ENCODE measurements at regions not wholly inside any gene's neighbourhood (a gene's known extent, or its start where the extent isn't known, plus 50 kb on each side); places are given as distances from the start of the nearest gene placed in this dataset.

DNA sequence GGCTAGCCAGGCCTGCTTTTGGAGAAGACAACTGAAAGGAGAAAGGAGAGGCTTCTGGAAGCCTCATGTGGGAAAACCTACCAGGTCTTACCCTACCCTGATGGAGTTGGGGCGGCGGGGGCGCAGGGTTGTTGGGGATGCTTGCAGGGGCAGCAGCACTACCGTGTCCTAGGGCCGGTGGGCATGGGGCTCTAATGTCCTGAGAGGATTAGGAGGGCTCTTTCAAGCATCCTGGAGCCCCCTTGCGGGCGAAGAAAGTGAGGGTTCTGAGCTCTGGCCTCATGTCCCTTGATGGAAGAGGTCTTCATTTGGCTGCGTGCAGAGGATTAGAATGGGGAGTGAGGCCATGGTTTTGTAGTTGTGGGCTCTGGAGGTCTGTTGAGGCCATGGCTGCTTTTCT is 86.9 kb upstream of the PITX1 start:
- no peak for DNase-seq (ENCODE audit: low spot score)

DNA sequence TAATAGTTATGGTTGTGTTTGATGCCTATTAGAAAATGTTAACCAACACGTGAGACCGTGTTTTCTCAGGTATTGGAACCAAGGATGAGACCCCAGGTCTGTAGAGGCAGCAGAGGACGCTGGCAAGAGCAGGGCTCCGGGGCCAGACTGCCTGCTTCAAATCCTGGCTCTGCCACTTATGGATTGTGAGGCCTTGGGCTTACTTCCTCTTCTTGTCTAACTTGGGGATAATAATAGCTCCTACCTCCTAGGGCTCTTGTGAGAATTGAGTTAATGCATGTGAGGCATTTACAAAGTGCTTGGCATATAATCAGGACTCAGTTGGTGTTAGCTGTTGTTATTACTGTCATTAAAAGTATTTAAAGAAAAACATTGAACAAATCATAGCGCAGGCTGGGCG is 85.5 kb upstream of the PITX1 start:
- DNase-seq (ENCODE audit: low spot score): no peak

- DNase-seq (ENCODE audit: low spot score): no peak
These were observed 83.6 kb upstream of the PITX1 start for GRCh38 chr5:135117590-135117989.

DNA sequence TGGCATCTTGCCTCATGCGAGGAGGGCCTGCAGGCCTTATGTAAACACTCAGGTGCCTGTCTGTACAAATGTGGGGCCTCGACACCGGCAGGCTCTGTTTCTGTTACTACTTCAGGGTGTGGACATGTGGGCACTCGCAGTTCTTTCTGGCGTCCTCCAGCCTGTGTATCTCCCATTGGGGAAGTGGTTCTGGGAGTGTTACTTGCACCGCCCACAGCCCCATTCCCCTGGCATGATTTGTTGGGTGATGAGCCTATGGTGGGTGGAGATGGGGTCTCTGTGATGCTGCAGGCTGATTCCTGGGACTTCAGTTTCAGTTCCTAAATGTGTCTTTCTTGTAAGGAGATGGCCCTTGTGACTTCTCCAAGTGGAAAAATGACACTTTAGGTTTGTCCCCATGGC is 82.1 kb upstream of the PITX1 start:
- DNase-seq (ENCODE audit: low spot score): no peak

- DNase-seq (ENCODE audit: low spot score): no peak
These were observed 81.6 kb upstream of the PITX1 start for GRCh38 chr5:135115591-135115990.

DNA sequence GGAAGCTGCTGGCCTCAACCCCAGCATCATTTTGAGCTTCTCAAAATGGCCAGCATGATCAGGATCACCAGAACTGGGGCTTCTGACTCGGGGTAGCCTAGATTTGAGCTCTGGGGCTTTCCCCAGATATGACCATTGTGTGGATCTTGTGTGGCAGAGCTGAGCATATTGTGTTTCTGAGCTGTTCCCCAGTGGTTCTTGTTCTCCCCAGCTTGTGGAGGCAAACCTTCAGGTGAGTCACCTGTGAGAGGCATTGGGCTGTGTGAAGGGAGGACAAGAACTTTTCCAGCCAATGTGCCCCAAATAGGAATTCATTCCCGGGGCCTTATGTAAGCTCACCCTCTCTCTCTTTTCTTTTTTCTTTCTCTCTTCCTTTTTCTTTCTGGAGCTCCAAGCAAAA is 80.7 kb upstream of the PITX1 start:
- DNase-seq (ENCODE audit: low spot score): no peak

GRCh38 chr5:135112008-135112725 is 78.1 kb upstream of the PITX1 start:
- DNase-seq (ENCODE audit: low spot score): no peak

DNA sequence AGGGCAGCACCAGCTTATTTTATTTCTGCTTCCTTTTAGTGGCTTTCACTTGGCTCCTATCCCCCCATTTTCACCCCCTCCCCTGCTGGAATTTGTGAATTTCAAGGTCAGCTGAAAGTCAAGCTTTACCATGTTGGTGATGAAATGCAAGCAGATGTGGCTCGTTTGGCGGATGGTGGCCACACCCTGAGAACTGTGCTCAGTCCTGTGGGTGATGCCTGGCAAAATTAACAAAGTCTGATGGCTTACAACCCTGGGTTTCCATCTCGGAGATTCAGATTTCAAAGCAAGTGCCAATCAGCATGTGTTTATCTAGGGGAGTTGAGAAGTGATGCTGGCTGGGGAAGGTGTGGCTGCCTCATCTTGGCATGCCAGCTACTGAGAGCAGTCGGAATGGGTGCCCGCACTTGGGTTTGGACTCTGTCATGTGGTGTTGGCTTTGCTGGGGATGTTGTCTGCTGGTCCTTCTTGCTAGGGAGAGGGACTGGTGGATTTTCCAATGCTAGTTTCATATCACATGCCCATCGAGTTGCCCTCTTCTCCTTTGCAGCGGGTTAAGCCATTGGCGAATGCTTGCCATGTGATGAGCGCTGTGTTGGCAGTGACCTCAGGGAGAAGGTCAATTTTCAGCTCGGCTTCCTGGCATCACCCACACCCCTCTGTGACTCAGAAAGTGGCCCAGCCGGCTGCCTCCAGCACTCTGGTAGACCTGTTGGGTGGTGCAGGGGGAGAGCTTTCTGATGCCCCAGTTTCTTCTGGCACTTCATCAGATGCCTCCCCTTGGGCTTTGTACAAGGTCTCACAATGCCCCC is 77.0 kb upstream of the PITX1 start:
- DNase-seq (ENCODE audit: low spot score): no peak

GRCh38 chr5:135108992-135109391 is 75.0 kb upstream of the PITX1 start:
- no peak for DNase-seq (ENCODE audit: low spot score)

GRCh38 chr5:135108569-135108968 is 74.5 kb upstream of the PITX1 start:
- no peak for DNase-seq (ENCODE audit: low spot score)

GRCh38 chr5:135107986-135108385 is 74.0 kb upstream of the PITX1 start:
- DNase-seq (ENCODE audit: low spot score): no peak

DNA sequence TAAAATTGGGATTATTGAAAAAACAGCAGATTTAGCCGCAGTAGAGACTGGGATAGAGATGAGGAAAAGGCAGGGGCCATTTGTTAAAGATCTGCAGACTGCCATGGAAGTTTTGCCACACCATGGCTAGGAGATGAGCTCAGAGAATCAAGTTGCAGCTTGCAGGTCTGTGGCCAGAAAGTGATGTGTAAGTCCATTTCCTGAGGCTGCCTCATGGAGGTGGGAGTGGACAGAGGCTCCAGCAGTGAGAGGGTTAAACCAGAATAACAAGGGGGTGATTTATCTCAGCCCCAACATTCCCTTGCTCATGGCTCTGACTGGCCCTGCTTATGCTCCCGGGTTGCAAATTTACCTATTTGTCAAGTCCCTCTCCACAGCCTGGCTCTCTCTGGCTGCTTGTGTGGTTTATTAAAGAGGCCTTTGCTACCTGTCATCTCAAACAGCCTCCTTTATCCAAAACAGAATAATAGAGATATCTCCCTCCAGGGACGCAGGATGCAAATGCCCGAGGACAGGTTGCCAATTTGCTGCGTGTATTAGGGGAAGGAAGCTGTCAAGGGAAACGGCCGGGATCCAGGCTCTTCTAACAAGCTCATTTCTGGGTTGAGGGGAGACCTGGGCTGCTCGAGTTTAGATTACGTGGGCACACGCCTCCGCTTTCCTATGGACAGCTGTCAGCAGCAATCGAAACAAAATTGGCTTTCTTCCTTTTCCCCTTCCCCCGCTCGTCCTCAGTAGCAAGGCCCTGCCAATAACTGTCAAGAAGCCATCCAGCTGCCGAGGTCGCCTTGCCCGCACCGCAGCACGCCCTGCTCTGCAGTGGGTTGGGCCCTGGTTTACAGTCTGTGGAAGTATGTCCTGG is 72.8 kb upstream of the PITX1 start:
- no peak for DNase-seq (ENCODE audit: low spot score)

- DNase-seq (ENCODE audit: low spot score): no peak
These were observed 72.1 kb upstream of the PITX1 start for GRCh38 chr5:135106136-135106535.

DNA sequence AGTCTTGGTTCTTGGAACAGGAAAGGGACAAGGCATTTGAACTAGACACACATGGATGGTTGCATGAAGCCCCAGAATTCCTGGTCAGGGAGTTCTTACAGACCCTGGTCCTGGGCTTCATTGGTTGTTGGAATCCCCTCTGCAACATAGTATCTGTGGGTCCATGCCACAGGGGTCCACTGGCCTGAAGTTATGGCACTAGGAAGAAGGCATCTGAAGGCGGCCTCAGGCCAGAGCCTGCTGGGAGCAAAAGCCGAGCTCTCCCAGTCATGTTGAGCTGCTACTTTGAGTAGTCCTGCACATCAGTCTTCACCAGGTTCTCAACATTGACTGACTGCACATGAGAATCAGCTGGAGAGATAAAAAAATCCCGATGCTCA is 71.1 kb upstream of the PITX1 start:
- DNase-seq (ENCODE audit: low spot score): no peak

DNA sequence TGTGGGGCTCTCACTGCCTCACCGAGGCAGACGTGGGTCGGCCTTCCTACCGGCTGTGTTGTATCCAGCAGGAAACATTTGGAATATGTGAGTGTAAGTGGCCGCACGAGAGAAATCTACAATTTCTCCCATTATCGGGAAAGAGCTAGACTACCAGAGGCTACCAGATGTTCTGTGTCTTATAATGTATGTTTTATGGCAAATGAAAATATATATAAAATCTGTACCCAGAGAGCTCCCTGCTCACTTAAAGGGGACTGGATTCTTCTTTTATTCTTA is 69.5 kb upstream of the PITX1 start:
- DNase-seq (ENCODE audit: low spot score): no peak

DNA sequence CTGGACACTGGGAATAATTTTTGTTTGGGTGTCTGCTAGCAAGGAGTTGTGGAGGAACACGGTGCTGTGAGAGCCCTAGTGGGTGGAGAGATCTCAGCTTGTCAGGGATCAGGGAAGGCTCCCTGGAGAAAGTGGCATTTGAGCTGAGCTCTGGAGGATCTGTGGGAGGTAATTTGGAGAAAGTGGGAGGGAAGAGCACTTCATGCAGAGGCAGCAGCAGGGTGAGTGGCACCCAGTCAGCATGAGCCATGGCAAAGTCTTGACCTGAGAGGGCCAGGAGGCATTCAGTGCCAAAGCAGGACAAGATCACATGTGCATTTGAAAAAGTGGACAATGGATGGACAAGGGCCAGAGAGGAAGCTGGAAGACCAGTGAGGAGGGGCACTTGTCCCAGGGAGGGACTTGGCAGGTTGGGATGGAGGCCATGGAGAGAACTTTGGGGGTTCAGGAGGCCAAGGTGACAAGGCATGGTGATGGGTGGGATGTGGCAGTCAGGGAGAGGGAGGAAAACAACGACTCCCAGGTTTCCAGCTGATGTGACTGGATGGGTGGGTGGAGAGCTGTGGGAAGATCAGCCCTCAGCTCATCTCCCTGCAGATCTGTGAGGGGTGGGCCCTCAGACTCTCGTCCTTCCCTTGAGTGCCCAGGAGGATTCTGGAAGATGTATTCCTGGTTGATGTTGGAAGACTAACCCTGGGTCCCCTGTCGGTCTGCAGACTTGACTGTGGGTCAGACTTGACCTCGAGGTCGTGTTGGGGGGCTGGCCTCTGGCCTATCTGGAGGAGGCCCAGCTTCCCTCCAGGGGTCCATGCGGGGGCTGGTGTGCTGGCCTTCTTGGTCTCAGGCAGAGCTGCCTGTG is 68.9 kb upstream of the PITX1 start:
- no peak for DNase-seq (ENCODE audit: low spot score)

DNA sequence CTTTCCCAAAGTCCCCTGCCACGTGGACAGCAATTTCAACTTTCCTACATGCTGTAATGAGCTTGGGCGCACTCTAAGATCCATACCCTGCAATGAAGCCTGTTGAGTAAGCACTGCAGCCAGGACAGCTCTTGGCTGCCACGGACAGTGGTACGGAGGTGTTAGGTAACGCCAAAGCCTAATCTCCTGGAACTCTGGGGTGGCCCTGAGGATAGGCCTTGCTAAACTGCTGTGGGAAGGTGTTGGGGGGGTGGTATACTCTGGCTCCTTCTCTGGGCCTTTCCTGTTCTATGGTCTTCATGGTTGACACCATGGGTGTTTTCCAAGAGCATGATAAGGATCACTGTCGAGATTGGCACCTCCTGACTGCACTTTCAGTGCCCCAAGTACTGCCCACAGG is 66.4 kb upstream of the PITX1 start:
- no peak for DNase-seq (ENCODE audit: low spot score)

- DNase-seq (ENCODE audit: low spot score): no peak
These were observed 66.0 kb upstream of the PITX1 start for GRCh38 chr5:135100011-135100410.

DNA sequence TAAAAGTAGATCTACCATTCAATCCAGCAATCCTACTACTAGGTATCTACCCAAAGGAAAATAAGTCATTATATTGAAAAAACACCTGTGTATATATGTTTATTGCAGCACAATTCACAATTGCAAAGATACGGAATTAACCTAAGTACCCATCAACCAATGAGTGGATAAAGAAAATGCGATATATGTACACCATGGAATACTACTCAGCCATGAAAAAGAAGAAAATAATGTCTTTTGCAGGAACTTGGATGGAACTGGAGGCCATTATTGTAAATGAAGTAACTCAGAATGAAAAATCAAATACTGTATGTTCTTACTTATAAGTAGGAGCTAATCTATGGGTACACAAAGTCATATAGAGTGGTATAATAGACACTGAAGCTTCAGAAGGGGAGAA is 63.4 kb upstream of the PITX1 start:
- DNase-seq (ENCODE audit: low spot score): no peak

DNA sequence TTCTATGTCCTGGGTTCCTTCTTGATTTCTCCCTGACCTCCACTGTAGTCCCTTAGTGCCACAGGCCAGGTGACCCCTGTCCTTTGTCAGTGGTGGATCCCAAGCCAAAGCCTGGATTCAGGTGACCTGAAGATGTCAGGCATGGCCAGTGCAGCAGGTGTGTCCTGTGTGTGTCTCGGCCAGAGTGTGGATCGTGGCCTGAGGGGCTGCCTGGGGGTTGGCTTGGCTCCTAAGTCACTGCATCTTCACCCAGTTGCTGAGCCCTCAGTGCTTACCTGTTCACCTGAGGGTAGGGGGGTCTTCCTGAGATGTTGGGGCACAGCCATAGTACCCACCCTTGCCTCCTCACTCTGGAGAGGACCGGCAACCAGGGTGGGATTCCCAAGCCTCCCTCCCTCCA is 61.8 kb upstream of the PITX1 start:
- no peak for DNase-seq (ENCODE audit: low spot score)

DNA sequence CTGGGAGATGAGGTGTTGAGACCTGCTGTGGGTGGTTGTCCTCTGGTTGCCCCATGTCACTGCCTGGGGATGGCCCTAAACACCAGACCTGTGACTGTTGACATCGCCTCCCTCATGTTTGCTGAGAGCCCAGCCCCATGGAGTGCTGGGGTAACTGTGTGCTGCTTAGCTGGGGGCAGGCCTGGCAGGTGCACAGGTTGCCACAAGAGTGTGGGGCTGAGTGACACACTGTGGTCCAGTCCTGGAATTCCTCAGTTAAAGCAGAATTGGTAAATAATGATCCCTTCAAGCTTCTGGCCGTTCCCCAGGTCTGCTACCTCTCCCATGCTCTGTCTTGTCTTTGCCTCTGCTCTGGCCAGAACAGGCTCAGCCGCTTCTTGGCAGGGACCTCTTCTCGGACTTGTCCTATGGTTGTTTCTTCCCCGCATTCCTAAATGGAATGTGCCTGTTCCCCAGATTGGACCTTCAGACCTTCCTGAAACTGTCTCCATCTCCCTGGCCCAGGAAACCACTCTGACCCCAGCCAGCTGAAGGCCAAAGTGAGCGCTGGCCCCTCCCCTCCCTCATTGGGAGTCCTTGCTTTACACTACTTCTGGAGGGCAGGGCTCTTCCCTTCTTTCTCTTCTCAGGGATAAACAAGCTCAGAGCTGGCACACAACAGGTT is 61.2 kb upstream of the PITX1 start:
- DNase-seq (ENCODE audit: low spot score): no peak

All from GM03348 (cell line).